Trophoblast cell (in vitro differentiated cells and primary cell): ENCODE measurements at regions not wholly inside any gene's neighbourhood (a gene's known extent, or its start where the extent isn't known, plus 50 kb on each side); places are given as distances from the start of the nearest gene placed in this dataset.

Source experiments
- DNase-seq, 2 donors: peaks; one replicate each; pipeline ENCODE4 v3.0.0-alpha.2; 2016
- H2AFZ ChIP-seq: 2 replicates; pipeline ENCODE4 v1.6.1; 2013; ENCODE audit warnings: low read length, moderate library complexity, mild to moderate bottlenecking; ENCODE audit not compliant: insufficient read depth, poor library complexity
- H2AK5ac ChIP-seq: 2 replicates; pipeline ENCODE4 v1.6.1; 2013; ENCODE audit warnings: mild to moderate bottlenecking, low read length
- H2BK120ac ChIP-seq: 2 replicates; pipeline ENCODE4 v1.6.1; 2013; ENCODE audit warnings: low read length, mild to moderate bottlenecking, moderate library complexity; ENCODE audit not compliant: insufficient read depth, poor library complexity
- H2BK12ac ChIP-seq: 2 replicates; pipeline ENCODE4 v1.6.1; 2013; ENCODE audit warnings: mild to moderate bottlenecking, low read length, moderate library complexity
- H2BK5ac ChIP-seq: 2 replicates; pipeline ENCODE4 v1.6.1; 2013; ENCODE audit warnings: low read length, low read depth, moderate library complexity, mild to moderate bottlenecking; ENCODE audit not compliant: poor library complexity
- H3K14ac ChIP-seq: 2 replicates; pipeline ENCODE4 v1.6.1; 2013; ENCODE audit warnings: mild to moderate bottlenecking, low read length
- H3K18ac ChIP-seq: 2 replicates; pipeline ENCODE4 v1.6.1; 2013; ENCODE audit warnings: mild to moderate bottlenecking, low read length
- H3K23ac ChIP-seq: 2 replicates; pipeline ENCODE4 v1.6.1; 2013; ENCODE audit warnings: low read length
- H3K27ac ChIP-seq: 2 replicates; pipeline ENCODE4 v1.5.1; 2013; ENCODE audit warnings: low read depth, mild to moderate bottlenecking, inconsistent platforms, low read length, moderate library complexity
- H3K27me3 ChIP-seq: 2 replicates; pipeline ENCODE4 v1.6.1; 2013; ENCODE audit warnings: inconsistent platforms, mild to moderate bottlenecking, low read length, moderate library complexity; ENCODE audit not compliant: insufficient read depth
- H3K36me3 ChIP-seq, 2 experiments: 1 replicate in 1 of 2; 2 replicates in 1 of 2; pipeline ENCODE4 v1.6.1; 2013; ENCODE audit warnings: low read length in 2 of 2, mild to moderate bottlenecking in 2 of 2, moderate library complexity in 1 of 2; ENCODE audit not compliant: insufficient read depth in 2 of 2, control insufficient read depth in 1 of 2
- H3K4ac ChIP-seq: 2 replicates; pipeline ENCODE4 v1.6.1; 2013; ENCODE audit warnings: low read depth, mild to moderate bottlenecking, low read length, moderate library complexity
- H3K4me1 ChIP-seq, 2 experiments: 1 replicate in 1 of 2; 2 replicates in 1 of 2; pipeline ENCODE4 v1.6.1; 2013; ENCODE audit warnings: low read length in 2 of 2, mild to moderate bottlenecking in 2 of 2, moderate library complexity in 1 of 2; ENCODE audit not compliant: insufficient read depth in 2 of 2, control insufficient read depth in 1 of 2
- H3K4me2 ChIP-seq: 2 replicates; pipeline ENCODE4 v1.6.1; 2013; ENCODE audit warnings: inconsistent platforms, mild to moderate bottlenecking, low read length, moderate library complexity
- H3K4me3 ChIP-seq: 2 replicates; pipeline ENCODE4 v1.5.1; 2013; ENCODE audit warnings: mild to moderate bottlenecking, low read depth, low read length, inconsistent platforms
- H3K79me1 ChIP-seq: one replicate; pipeline ENCODE4 v1.6.1; 2013; ENCODE audit warnings: low read length
- H3K79me2 ChIP-seq: 2 replicates; pipeline ENCODE4 v1.6.1; 2013; ENCODE audit warnings: low read length, mild to moderate bottlenecking; ENCODE audit not compliant: control insufficient read depth, insufficient read depth, poor library complexity
- H3K9ac ChIP-seq: 2 replicates; pipeline ENCODE4 v1.6.1; 2013; ENCODE audit warnings: mild to moderate bottlenecking, low read length
- H3K9me3 ChIP-seq: 2 replicates; pipeline ENCODE4 v1.6.1; 2013; ENCODE audit warnings: low read depth, mild to moderate bottlenecking, control low read depth, inconsistent platforms, low read length; ENCODE audit not compliant: insufficient read depth
- H4K12ac ChIP-seq: 2 replicates; pipeline ENCODE4 v1.6.1; 2013; ENCODE audit warnings: low read depth, mild to moderate bottlenecking, low read length, moderate library complexity
- H4K8ac ChIP-seq: 2 replicates; pipeline ENCODE4 v1.6.1; 2013; ENCODE audit warnings: low read depth, mild to moderate bottlenecking, low read length, moderate library complexity
- H4K91ac ChIP-seq: one replicate; pipeline ENCODE4 v1.6.1; 2013; ENCODE audit warnings: low read depth, mild to moderate bottlenecking, low read length, moderate library complexity
- WGBS: extraction: QIAGEN DNeasy Blood & Tissue Kit; methylation state at CpG from one replicate; pipeline ENCODE4 v1.1.7; 2013; ENCODE audit warnings: missing lambda C conversion rate; ENCODE audit not compliant: insufficient read length, insufficient coverage; ENCODE audit errors: extremely low coverage; 5-methylcytosine and 5-hydroxymethylcytosine counted together

- Histone ChIP-seq H3K9me3 (peaks cover 3% of the 10 kb centered on the region), H3K4me1 (peaks cover 0 to 3% of the 10 kb centered on the region in 2 experiments), H2BK5ac (no peak overlapping the region), H2BK12ac (no peak overlapping the region), H3K4ac (no peak overlapping the region), H3K14ac (no peak overlapping the region), H3K27ac (no peak overlapping the region), H3K18ac (no peak overlapping the region), H4K91ac (no peak overlapping the region), H3K36me3 (no peaks in the 10 kb centered on the region), H4K8ac (no peak overlapping the region), H3K23ac (no peak overlapping the region), H3K27me3 (no peaks in the 10 kb centered on the region), H3K4me2 (no peak overlapping the region), H3K79me2 (no peaks in the 10 kb centered on the region), H2AK5ac (no peak overlapping the region), H2BK120ac (no peak overlapping the region), H2AFZ (no peak overlapping the region), H4K12ac (no peak overlapping the region), H3K9ac (no peak overlapping the region), H3K79me1 (no peaks in the 10 kb centered on the region), H3K4me3 (no peak overlapping the region)
- no CpG with 5 or more reads among the region's 2 CpGs for WGBS
- no peak for DNase-seq
Observed at GRCh38 chr4:155570661-155571060, 96.0 kb upstream of the GUCY1A1 start.

- no peak overlapping the region for H2AFZ ChIP-seq
- H2AK5ac ChIP-seq: no peak overlapping the region
- H3K9me3 ChIP-seq: peaks cover 3% of the 10 kb centered on the region
- H3K79me2 ChIP-seq: no peaks in the 10 kb centered on the region
- no peak overlapping the region for H4K8ac ChIP-seq
- H3K4ac ChIP-seq: no peak overlapping the region
- WGBS: no CpG with 5 or more reads among the region's 4 CpGs
- H3K23ac ChIP-seq: no peak overlapping the region
- no peak overlapping the region for H3K14ac ChIP-seq
- no peak overlapping the region for H4K91ac ChIP-seq
- no peak overlapping the region for H3K18ac ChIP-seq
- H2BK120ac ChIP-seq: no peak overlapping the region
- H3K36me3 ChIP-seq: no peaks in the 10 kb centered on the region
- H2BK5ac ChIP-seq: no peak overlapping the region
- no peak overlapping the region for H3K27ac ChIP-seq
- no peak overlapping the region for H3K4me2 ChIP-seq
- H4K12ac ChIP-seq: no peak overlapping the region
- no peaks in the 10 kb centered on the region for H3K79me1 ChIP-seq
- H3K4me1 ChIP-seq: peaks cover 0 to 3% of the 10 kb centered on the region in 2 experiments
- H2BK12ac ChIP-seq: no peak overlapping the region
- H3K27me3 ChIP-seq: no peaks in the 10 kb centered on the region
- no peak overlapping the region for H3K4me3 ChIP-seq
- H3K9ac ChIP-seq: no peak overlapping the region
- no peak for DNase-seq
Observed at GRCh38 chr4:155569960-155570515, 96.6 kb upstream of the GUCY1A1 start.

- H4K91ac ChIP-seq: no peak overlapping the region
- no peaks in the 10 kb centered on the region for H3K36me3 ChIP-seq
- H2AK5ac ChIP-seq: no peak overlapping the region
- no peak for DNase-seq
- WGBS: no CpG with 5 or more reads among the region's 3 CpGs
- H2BK5ac ChIP-seq: no peak overlapping the region
- H2BK120ac ChIP-seq: no peak overlapping the region
- H3K4me2 ChIP-seq: no peak overlapping the region
- H4K12ac ChIP-seq: no peak overlapping the region
- H3K9ac ChIP-seq: no peak overlapping the region
- H3K27ac ChIP-seq: no peak overlapping the region
- no peak overlapping the region for H3K4me3 ChIP-seq
- no peak overlapping the region for H3K14ac ChIP-seq
- no peaks in the 10 kb centered on the region for H3K79me2 ChIP-seq
- H3K27me3 ChIP-seq: no peaks in the 10 kb centered on the region
- H2BK12ac ChIP-seq: no peak overlapping the region
- no peak overlapping the region for H3K18ac ChIP-seq
- no peaks in the 10 kb centered on the region for H3K79me1 ChIP-seq
- H3K4ac ChIP-seq: no peak overlapping the region
- H3K4me1 ChIP-seq: peaks cover 0 to 3% of the 10 kb centered on the region in 2 experiments
- H3K9me3 ChIP-seq: peaks cover 3% of the 10 kb centered on the region
- no peak overlapping the region for H4K8ac ChIP-seq
- H3K23ac ChIP-seq: no peak overlapping the region
- no peak overlapping the region for H2AFZ ChIP-seq
Observed at GRCh38 chr4:155569471-155569870, 97.2 kb upstream of the GUCY1A1 start.

- H3K79me2 ChIP-seq: no peaks in the 10 kb centered on the region
- H3K18ac ChIP-seq: no peak overlapping the region
- no peak overlapping the region for H4K12ac ChIP-seq
- H2BK12ac ChIP-seq: no peak overlapping the region
- H3K4me1 ChIP-seq: peaks cover 0 to 3% of the 10 kb centered on the region in 2 experiments
- no CpG with 5 or more reads among the region's 4 CpGs for WGBS
- DNase-seq: no peak
- no peak overlapping the region for H2AFZ ChIP-seq
- H2AK5ac ChIP-seq: no peak overlapping the region
- H3K9ac ChIP-seq: no peak overlapping the region
- peaks cover 3% of the 10 kb centered on the region for H3K9me3 ChIP-seq
- no peaks in the 10 kb centered on the region for H3K79me1 ChIP-seq
- H3K4me3 ChIP-seq: no peak overlapping the region
- no peak overlapping the region for H3K27ac ChIP-seq
- H2BK120ac ChIP-seq: no peak overlapping the region
- H2BK5ac ChIP-seq: no peak overlapping the region
- H3K4me2 ChIP-seq: no peak overlapping the region
- H3K23ac ChIP-seq: no peak overlapping the region
- no peak overlapping the region for H4K8ac ChIP-seq
- H3K36me3 ChIP-seq: no peaks in the 10 kb centered on the region
- no peak overlapping the region for H4K91ac ChIP-seq
- no peak overlapping the region for H3K14ac ChIP-seq
- H3K27me3 ChIP-seq: no peaks in the 10 kb centered on the region
- H3K4ac ChIP-seq: no peak overlapping the region
Observed at GRCh38 chr4:155568641-155569220, 97.9 kb upstream of the GUCY1A1 start.
